ENCODE measurements at regions not wholly inside any gene's neighbourhood (a gene's known extent, or its start where the extent isn't known, plus 50 kb on each side); places are given as distances from the start of the nearest gene placed in this dataset.

- DNase-seq: no peak
Measured at GRCh38 chr7:39892361-39892760, 57.7 kb upstream of the CDK13 start.

GRCh38 chr7:39894904-39895303, 55.2 kb upstream of the CDK13 start:
- no peak for DNase-seq

GRCh38 chr7:39896840-39897239, 53.2 kb upstream of the CDK13 start:
- no peak for DNase-seq

GRCh38 chr7:39898867-39899266, 51.2 kb upstream of the CDK13 start:
- no peak for DNase-seq

Measured in NCI-H226 (cell line).